ENCODE measurements at regions not wholly inside any gene's neighbourhood (a gene's known extent, or its start where the extent isn't known, plus 50 kb on each side); places are given as distances from the start of the nearest gene placed in this dataset.

DNA sequence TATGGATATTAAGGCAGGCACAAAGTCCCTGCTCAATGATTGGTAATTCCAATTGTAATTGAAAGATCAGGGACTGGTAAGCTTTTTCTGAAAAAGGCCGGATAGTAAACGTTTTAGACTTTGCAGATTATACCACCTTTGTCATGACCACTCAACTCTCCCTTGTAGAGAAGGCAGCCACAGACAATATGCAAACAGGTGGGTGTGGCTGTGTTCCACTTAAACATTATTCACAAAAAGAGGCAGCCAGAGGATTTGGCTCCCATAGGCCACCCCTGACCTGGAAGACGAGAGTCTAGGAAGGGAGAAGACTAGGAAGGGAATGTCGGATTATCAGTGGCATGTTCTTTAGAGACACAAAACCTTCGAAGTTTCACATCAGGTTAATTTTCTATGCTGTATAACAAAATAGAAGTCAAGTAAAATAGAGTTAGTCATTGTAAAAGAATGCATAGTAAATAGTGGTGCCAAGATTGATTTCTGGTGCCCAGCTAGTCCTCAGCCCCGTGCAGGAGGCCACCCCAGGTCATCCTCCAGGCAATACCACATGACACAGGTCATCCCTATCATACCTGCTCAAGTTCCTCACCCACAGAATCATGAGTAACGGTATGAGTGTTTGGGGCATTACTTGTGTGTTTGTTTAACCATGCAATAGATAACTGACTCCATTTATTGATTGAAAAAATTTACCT, 193.8 kb downstream of the PLPP4 start:
- Mint-ChIP-seq H3K4me3 (no peak overlapping the region), H3K4me1 (ENCODE audit: low read depth) (no peaks in the 10 kb centered on the region), H3K9me3 (no peaks in the 10 kb centered on the region), H3K36me3 (ENCODE audit: low read depth) (no peaks in the 10 kb centered on the region), H3K27me3 (no peaks in the 10 kb centered on the region), H3K27ac (no peak overlapping the region)
- intact Hi-C loops (cut with micrococcal nuclease): no loop called here
- ChIA-PET POLR2A (no interaction called here), CTCF (interaction anchor here (1.5 kb wide), 1 partner anchor 228 kb away, joined by 4 read pairs; no protein-coding TSS in a partner anchor)
- ATAC-seq: no peak
- DNase-seq: no peak
- TF ChIP-seq, protein P1, sequence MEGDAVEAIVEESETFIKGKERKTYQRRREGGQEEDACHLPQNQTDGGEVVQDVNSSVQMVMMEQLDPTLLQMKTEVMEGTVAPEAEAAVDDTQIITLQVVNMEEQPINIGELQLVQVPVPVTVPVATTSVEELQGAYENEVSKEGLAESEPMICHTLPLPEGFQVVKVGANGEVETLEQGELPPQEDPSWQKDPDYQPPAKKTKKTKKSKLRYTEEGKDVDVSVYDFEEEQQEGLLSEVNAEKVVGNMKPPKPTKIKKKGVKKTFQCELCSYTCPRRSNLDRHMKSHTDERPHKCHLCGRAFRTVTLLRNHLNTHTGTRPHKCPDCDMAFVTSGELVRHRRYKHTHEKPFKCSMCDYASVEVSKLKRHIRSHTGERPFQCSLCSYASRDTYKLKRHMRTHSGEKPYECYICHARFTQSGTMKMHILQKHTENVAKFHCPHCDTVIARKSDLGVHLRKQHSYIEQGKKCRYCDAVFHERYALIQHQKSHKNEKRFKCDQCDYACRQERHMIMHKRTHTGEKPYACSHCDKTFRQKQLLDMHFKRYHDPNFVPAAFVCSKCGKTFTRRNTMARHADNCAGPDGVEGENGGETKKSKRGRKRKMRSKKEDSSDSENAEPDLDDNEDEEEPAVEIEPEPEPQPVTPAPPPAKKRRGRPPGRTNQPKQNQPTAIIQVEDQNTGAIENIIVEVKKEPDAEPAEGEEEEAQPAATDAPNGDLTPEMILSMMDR (IDR thresholded peaks at IDR 0.05): no peak

DNA sequence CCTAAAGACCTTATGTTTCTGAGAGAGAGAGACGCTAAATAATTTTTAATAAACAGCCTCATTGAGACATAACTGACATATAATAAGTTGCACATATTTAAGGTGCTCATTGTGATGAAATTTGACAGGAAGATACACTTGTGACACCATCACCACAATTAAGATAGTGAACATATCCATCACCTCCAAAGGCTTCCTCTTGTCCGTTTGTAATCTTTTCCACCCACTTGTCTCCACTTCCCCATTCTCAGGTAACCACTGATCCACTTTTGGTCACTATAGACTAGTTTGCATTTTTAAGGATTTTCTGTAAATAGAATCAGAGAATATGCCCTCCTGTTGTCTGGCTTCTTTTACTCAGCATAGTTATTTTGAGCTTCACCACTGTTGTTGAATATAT, 195.1 kb upstream of the WDR11 start:
- CTCF ChIA-PET: no interaction called here
- peaks cover 5% of the 10 kb centered on the region for H3K27me3 Mint-ChIP-seq
- no peaks in the 10 kb centered on the region for H3K9me3 Mint-ChIP-seq
- ATAC-seq (no peak), DNase-seq (no peak)
- intact Hi-C loops (cut with micrococcal nuclease): no loop called here
- H3K4me3 Mint-ChIP-seq: no peak overlapping the region
- TF ChIP-seq, protein P1 (IDR thresholded peaks at IDR 0.05): no peak
- H3K36me3 Mint-ChIP-seq (ENCODE audit: low read depth): no peaks in the 10 kb centered on the region
- POLR2A ChIA-PET: no interaction called here
- no peaks in the 10 kb centered on the region for H3K4me1 Mint-ChIP-seq (ENCODE audit: low read depth)
- no peak overlapping the region for H3K27ac Mint-ChIP-seq

DNA sequence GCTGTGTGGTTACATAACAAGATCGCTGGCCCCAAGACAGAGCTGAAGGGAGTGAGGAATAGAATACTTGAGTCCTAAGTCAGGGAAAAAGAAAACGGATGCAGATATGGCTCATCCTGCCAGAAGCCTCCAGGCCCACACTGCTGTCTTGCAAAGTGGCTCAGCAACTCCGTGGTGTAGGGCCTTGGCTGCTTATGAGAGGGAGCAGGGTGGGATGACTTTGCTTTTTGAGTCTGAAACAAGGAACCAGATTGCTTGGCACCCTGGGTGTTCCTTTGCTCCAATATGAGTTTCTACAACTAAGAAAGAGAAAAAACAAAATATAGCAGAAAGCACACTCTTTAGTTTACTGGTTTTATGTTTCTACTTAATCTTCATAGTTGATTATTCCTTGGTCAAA, 193.8 kb upstream of the WDR11 start:
- TF ChIP-seq, protein P1 (IDR thresholded peaks at IDR 0.05): no peak
- Mint-ChIP-seq H3K27me3 (peaks cover 5% of the 10 kb centered on the region), H3K4me1 (ENCODE audit: low read depth) (no peaks in the 10 kb centered on the region), H3K9me3 (no peaks in the 10 kb centered on the region), H3K36me3 (ENCODE audit: low read depth) (no peaks in the 10 kb centered on the region), H3K27ac (no peak overlapping the region), H3K4me3 (no peak overlapping the region)
- ChIA-PET CTCF (no interaction called here), POLR2A (no interaction called here)
- DNase-seq: no peak
- no peak for ATAC-seq
- intact Hi-C loops (cut with micrococcal nuclease): no loop called here

DNA sequence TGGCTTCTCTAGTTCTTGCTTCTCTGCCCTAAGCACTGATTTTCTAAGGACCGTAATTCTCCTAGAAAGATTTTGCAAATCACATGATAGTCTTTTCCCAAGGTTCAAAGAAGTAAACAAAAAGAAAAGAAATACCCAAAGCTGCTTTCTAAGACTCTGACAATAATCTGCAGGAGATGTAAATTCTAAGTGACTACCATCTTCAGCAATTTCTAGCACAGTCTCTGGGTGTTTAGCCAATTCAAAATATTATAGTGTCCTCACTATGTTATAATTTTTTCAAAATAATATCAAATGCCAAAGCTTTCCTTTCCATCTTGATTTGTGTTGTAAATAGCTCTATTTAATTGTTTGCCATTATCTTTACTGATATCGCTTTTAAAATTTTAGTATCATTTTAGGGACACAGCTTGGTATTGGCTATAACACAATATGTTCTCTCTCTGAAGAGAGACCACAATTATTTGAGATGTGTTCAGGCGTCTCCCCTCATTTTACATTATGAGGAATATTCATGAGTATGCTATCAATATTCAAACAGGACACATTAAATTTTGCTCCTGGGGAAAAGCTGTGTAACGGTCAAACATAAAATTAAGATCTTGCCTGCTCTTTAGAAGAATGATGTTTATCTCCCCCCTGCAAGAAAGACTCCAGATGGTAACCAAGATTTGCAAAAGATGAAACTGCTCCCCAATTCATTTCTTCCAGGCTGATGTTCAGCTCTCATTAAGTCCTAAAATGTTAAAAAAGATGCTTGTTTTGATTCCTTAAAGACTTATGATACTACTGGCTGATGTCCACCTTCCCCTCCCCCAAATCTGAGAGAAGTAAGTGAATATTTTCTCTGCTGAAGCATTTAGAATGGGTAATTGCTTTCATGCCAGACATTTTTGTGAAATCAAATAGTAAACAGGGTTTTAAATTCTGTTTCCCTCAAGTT, 191.9 kb upstream of the WDR11 start:
- ChIA-PET POLR2A (no interaction called here), CTCF (no interaction called here)
- H3K9me3 Mint-ChIP-seq: no peaks in the 10 kb centered on the region
- H3K4me3 Mint-ChIP-seq: no peak overlapping the region
- no peaks in the 10 kb centered on the region for H3K36me3 Mint-ChIP-seq (ENCODE audit: low read depth)
- intact Hi-C loops (cut with micrococcal nuclease): no loop called here
- TF ChIP-seq, protein P1 (IDR thresholded peaks at IDR 0.05): no peak
- peaks cover 5% of the 10 kb centered on the region for H3K27me3 Mint-ChIP-seq
- DNase-seq (no peak), ATAC-seq (no peak)
- no peak overlapping the region for H3K27ac Mint-ChIP-seq
- H3K4me1 Mint-ChIP-seq (ENCODE audit: low read depth): no peaks in the 10 kb centered on the region

DNA sequence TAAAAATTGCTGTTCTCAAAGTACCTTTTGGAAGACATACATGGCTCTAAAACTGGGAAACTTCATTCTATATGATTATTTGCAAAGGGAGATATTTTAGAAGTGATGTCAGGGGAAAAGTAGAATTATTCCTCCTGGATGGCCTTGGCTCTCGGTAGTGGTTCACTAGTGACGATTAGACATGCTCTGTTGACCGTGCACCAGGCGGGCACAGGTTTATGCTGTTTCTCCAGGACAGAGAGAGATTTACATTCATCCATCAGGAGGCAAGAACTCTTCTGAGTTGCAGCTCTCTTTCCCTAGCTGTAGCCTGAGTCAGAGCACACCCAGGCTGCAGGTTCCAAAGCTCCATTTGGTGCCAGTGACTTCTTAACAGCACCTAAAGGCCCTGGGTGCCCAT, 184.9 kb upstream of the WDR11 start:
- Mint-ChIP-seq H3K36me3 (ENCODE audit: low read depth) (no peaks in the 10 kb centered on the region), H3K27ac (no peak overlapping the region), H3K9me3 (no peaks in the 10 kb centered on the region), H3K4me1 (ENCODE audit: low read depth) (no peaks in the 10 kb centered on the region), H3K27me3 (peaks cover 3% of the 10 kb centered on the region), H3K4me3 (no peak overlapping the region)
- DNase-seq (no peak), ATAC-seq (no peak)
- ChIA-PET CTCF (no interaction called here), POLR2A (no interaction called here)
- intact Hi-C loops (cut with micrococcal nuclease): no loop called here
- TF ChIP-seq, protein P1 (IDR thresholded peaks at IDR 0.05): no peak
